H1 (cell line): ENCODE measurements at regions not wholly inside any gene's neighbourhood (a gene's known extent, or its start where the extent isn't known, plus 50 kb on each side); places are given as distances from the start of the nearest gene placed in this dataset.

Source experiments
- CTCF ChIA-PET: fragments of 300-600 bp; sonication (Branson Sonifier 250); formaldehyde crosslinking; loops from one replicate; lab custom pipeline; 2021; ENCODE audit not compliant: partially characterized antibody; lab: Charles Lee
- POLR2A ChIA-PET: fragments of 300-600 bp; sonication (Branson Sonifier 250); formaldehyde crosslinking; loops from one replicate; lab custom pipeline; 2021; ENCODE audit warnings: inconsistent platforms; ENCODE audit not compliant: partially characterized antibody; lab: Charles Lee
- DNase-seq, 2 experiments: peaks; one replicate each; pipeline versions ENCODE4 v3.0.0 to v3.0.0-alpha.2; 2010 to 2022; ENCODE audit warnings: low spot score in 2 of 2, low read depth in 1 of 2, mixed read lengths in 1 of 2
- FAIRE-seq: peaks from 2 replicates; lab custom pipeline; 2011; peaks lifted over from hg19 to GRCh38; lab: Jason Lieb, UNC
- H2AFZ ChIP-seq: 2 replicates; pipeline ENCODE4 v1.8.1; 2012; ENCODE audit warnings: low read length, inconsistent platforms
- H2AK5ac ChIP-seq: 2 replicates; pipeline ENCODE4 v1.6.1; 2013; ENCODE audit warnings: low read depth, low read length
- H2BK120ac ChIP-seq: replicated peaks from 2 replicates; pipeline ENCODE3; 2013; ENCODE audit warnings: low read depth, low read length, inconsistent platforms
- H2BK12ac ChIP-seq: 2 replicates; pipeline ENCODE4 v1.6.1; 2013; ENCODE audit warnings: low read depth, low read length
- H2BK15ac ChIP-seq: 2 replicates; pipeline ENCODE4 v1.6.1; 2013; ENCODE audit warnings: low read length
- H2BK20ac ChIP-seq: 2 replicates; pipeline ENCODE4 v1.6.1; 2013; ENCODE audit warnings: low read length
- H2BK5ac ChIP-seq: 2 replicates; pipeline ENCODE4 v1.6.1; 2013; ENCODE audit warnings: low read depth, low read length
- H3K14ac ChIP-seq: 2 replicates; pipeline ENCODE4 v1.6.1; 2013; ENCODE audit warnings: inconsistent platforms; ENCODE audit not compliant: insufficient read length
- H3K18ac ChIP-seq: 2 replicates; pipeline ENCODE4 v1.6.1; 2013; ENCODE audit warnings: low read length; ENCODE audit errors: extremely low read depth
- H3K23ac ChIP-seq: 2 replicates; pipeline ENCODE4 v1.6.1; 2013; ENCODE audit warnings: inconsistent platforms; ENCODE audit not compliant: insufficient read length
- H3K23me2 ChIP-seq: 2 replicates; pipeline ENCODE4 v1.6.1; 2013; ENCODE audit warnings: low read depth, low read length
- H3K27ac ChIP-seq: 2 replicates; pipeline ENCODE4 v1.6.1; 2011; ENCODE audit warnings: low read depth, low read length, inconsistent platforms
- H3K27me3 ChIP-seq, 4 experiments: replicated peaks in 1 of 4; 1 replicate in 1 of 4; 2 replicates in 3 of 4; pipeline versions ENCODE4 v1.6.1 to v1.8.1; 2011 to 2013; ENCODE audit warnings: low read length in 3 of 4, mild to moderate bottlenecking in 3 of 4, inconsistent platforms in 2 of 4, mixed read lengths in 2 of 4, moderate library complexity in 1 of 4; ENCODE audit not compliant: control insufficient read depth in 3 of 4, insufficient read depth in 3 of 4; ENCODE audit errors: extremely low read depth in 1 of 4
- H3K36me3 ChIP-seq, 4 experiments: 2 replicates each; pipeline versions ENCODE4 v1.6.1 to v1.8.1; 2011 to 2013; ENCODE audit warnings: mild to moderate bottlenecking in 4 of 4, low read length in 3 of 4, moderate library complexity in 2 of 4, control low read depth in 1 of 4, inconsistent platforms in 1 of 4; ENCODE audit not compliant: insufficient read depth in 4 of 4, control insufficient read depth in 2 of 4
- H3K4ac ChIP-seq: replicated peaks from 2 replicates; pipeline ENCODE3; 2013; ENCODE audit warnings: low read length, low read depth, mixed read lengths, inconsistent platforms; ENCODE audit not compliant: insufficient read length
- H3K4me1 ChIP-seq, 4 experiments: replicated peaks in 1 of 4; 1 replicate in 1 of 4; 2 replicates in 3 of 4; pipeline versions ENCODE4 v1.6.1 to v1.8.1; 2011 to 2013; ENCODE audit warnings: low read length in 3 of 4, inconsistent platforms in 2 of 4, mixed read lengths in 1 of 4; ENCODE audit not compliant: insufficient read depth in 4 of 4, control insufficient read depth in 3 of 4
- H3K4me2 ChIP-seq, 2 experiments: 2 replicates each; pipeline versions ENCODE4 v1.6.1 to v1.8.1; 2011 to 2013; ENCODE audit warnings: low read depth in 2 of 2, low read length in 2 of 2, control low read depth in 1 of 2, inconsistent platforms in 1 of 2, mild to moderate bottlenecking in 1 of 2; ENCODE audit not compliant: insufficient read depth in 1 of 2
- H3K4me3 ChIP-seq, 4 experiments: fragments of 200-600, 300-600 bp in 1 of 4; sonication (generic), shearing (Covaris generic), sonication (Bioruptor Twin) in 1 of 4; 2 replicates each; pipeline versions ENCODE4 v1.5.1 to v1.8.1; 2011 to 2016; ENCODE audit warnings: low read length in 4 of 4, low read depth in 3 of 4, control low read depth in 2 of 4, inconsistent platforms in 2 of 4, mild to moderate bottlenecking in 2 of 4, mixed read lengths in 1 of 4, moderate library complexity in 1 of 4; ENCODE audit not compliant: insufficient read depth in 2 of 4; ENCODE audit errors: extremely low read depth in 1 of 4
- H3K56ac ChIP-seq: replicated peaks from 2 replicates; pipeline ENCODE3; 2013; ENCODE audit warnings: low read depth, mild to moderate bottlenecking, mixed read lengths, low read length, inconsistent platforms; ENCODE audit not compliant: insufficient read length
- H3K79me1 ChIP-seq: 2 replicates; pipeline ENCODE4 v1.6.1; 2013; ENCODE audit warnings: low read depth, low read length, control low read depth
- H3K79me2 ChIP-seq, 2 experiments: 2 replicates each; pipeline versions ENCODE4 v1.6.1 to v1.8.1; 2012 to 2013; ENCODE audit warnings: low read length in 2 of 2, mild to moderate bottlenecking in 2 of 2, inconsistent platforms in 1 of 2; ENCODE audit not compliant: insufficient read depth in 2 of 2, control insufficient read depth in 1 of 2
- H3K9ac ChIP-seq, 4 experiments: replicated peaks in 1 of 4; 1 replicate in 1 of 4; 2 replicates in 3 of 4; pipeline versions ENCODE4 v1.6.1 to v1.8.1; 2011 to 2013; ENCODE audit warnings: low read depth in 3 of 4, low read length in 3 of 4, control low read depth in 2 of 4, mild to moderate bottlenecking in 2 of 4, moderate library complexity in 2 of 4, inconsistent platforms in 1 of 4; ENCODE audit errors: extremely low read depth in 1 of 4
- H3K9me3 ChIP-seq, 2 experiments: 2 replicates each; pipeline versions ENCODE4 v1.6.1 to v1.8.1; 2012 to 2013; ENCODE audit warnings: mild to moderate bottlenecking in 2 of 2, moderate library complexity in 2 of 2, control low read depth in 1 of 2, inconsistent platforms in 1 of 2, low read depth in 1 of 2, low read length in 1 of 2, mixed read lengths in 1 of 2; ENCODE audit not compliant: insufficient read depth in 2 of 2
- H4K20me1 ChIP-seq, 2 experiments: replicated peaks in 1 of 2; 2 replicates each; pipeline versions ENCODE3 to v1.8.1; 2011 to 2013; ENCODE audit warnings: inconsistent platforms in 2 of 2, low read length in 2 of 2, mild to moderate bottlenecking in 1 of 2; ENCODE audit not compliant: insufficient read depth in 2 of 2, control insufficient read depth in 1 of 2
- H4K5ac ChIP-seq: 2 replicates; pipeline ENCODE4 v1.6.1; 2013; ENCODE audit warnings: low read length, low read depth, mixed read lengths, inconsistent platforms; ENCODE audit not compliant: insufficient read length
- H4K8ac ChIP-seq: 2 replicates; pipeline ENCODE4 v1.8.0; 2013; ENCODE audit warnings: mild to moderate bottlenecking, moderate library complexity, low read length, inconsistent platforms; ENCODE audit not compliant: insufficient read depth; ENCODE audit errors: extremely low read depth
- H4K91ac ChIP-seq: replicated peaks from 2 replicates; pipeline ENCODE3; 2013; ENCODE audit warnings: low read length, mixed read lengths, inconsistent platforms; ENCODE audit not compliant: insufficient read length
- BRCA1 ChIP-seq: IDR thresholded peaks from 2 replicates; pipeline ENCODE4 v1.6.1; 2012; ENCODE audit warnings: low read depth, low read length, improper control_type of control experiment
- CEBPB ChIP-seq: IDR thresholded peaks from 2 replicates; pipeline ENCODE4 v1.6.1; 2012; ENCODE audit warnings: low read depth, low read length
- EGR1 ChIP-seq: IDR thresholded peaks from 2 replicates; pipeline ENCODE4 v1.6.1; 2011; ENCODE audit warnings: low read depth, low read length, borderline replicate concordance
- GABPA ChIP-seq: IDR thresholded peaks from 2 replicates; pipeline ENCODE4 v1.6.1; 2011; ENCODE audit warnings: mild to moderate bottlenecking, low read length, moderate library complexity, borderline replicate concordance; ENCODE audit not compliant: insufficient read depth
- GTF2F1 ChIP-seq: IDR thresholded peaks from 2 replicates; pipeline ENCODE4 v1.6.1; 2012; ENCODE audit warnings: low read depth, low read length, improper control_type of control experiment, borderline replicate concordance
- HDAC2 ChIP-seq, 2 experiments: fragments of 300-600 bp in 1 of 2; sonication (generic) in 1 of 2; IDR thresholded peaks; 2 replicates each; pipeline ENCODE4 v1.6.1; 2011 to 2012; ENCODE audit warnings: low read depth in 2 of 2, low read length in 2 of 2, mild to moderate bottlenecking in 2 of 2, moderate library complexity in 2 of 2, borderline replicate concordance in 1 of 2, inconsistent platforms in 1 of 2
- KDM1A ChIP-seq: fragments of 200-600, 300-600 bp; sonication (generic); IDR thresholded peaks from 2 replicates; pipeline ENCODE4 v1.7.1; 2016; ENCODE audit warnings: mild to moderate bottlenecking, low read length, borderline replicate concordance
- RAD21 ChIP-seq, 2 experiments: IDR thresholded peaks in 1 of 2; conservative IDR thresholded peaks in 1 of 2; 2 replicates each; pipeline ENCODE4 v1.6.1; 2011; ENCODE audit warnings: low read depth in 2 of 2, low read length in 2 of 2, improper control_type of control experiment in 1 of 2, inconsistent platforms in 1 of 2, mild to moderate bottlenecking in 1 of 2, moderate library complexity in 1 of 2
- SP2 ChIP-seq: IDR thresholded peaks from 2 replicates; pipeline ENCODE4 v1.6.1; 2012; ENCODE audit warnings: mild to moderate bottlenecking, low read length, inconsistent platforms
- SP4 ChIP-seq: IDR thresholded peaks from 2 replicates; pipeline ENCODE4 v1.6.1; 2012; ENCODE audit warnings: low read length, inconsistent platforms
- TBP ChIP-seq: IDR thresholded peaks from 2 replicates; pipeline ENCODE4 v1.6.1; 2011; ENCODE audit warnings: low read depth, low read length, improper control_type of control experiment
- TEAD4 ChIP-seq: IDR thresholded peaks from 2 replicates; pipeline ENCODE4 v1.6.1; 2012; ENCODE audit warnings: low read depth, low read length, inconsistent platforms, mixed read lengths
- YY1 ChIP-seq: IDR thresholded peaks from 2 replicates; pipeline ENCODE4 v1.6.1; 2011; ENCODE audit warnings: low read depth, mild to moderate bottlenecking, low read length
- TF ChIP-seq, protein P1 (sequence below), 3 experiments: IDR thresholded peaks; 1 replicate in 2 of 3; 2 replicates in 1 of 3; pipeline versions ENCODE4 v1.5.1 to v1.6.1; 2011; ENCODE audit warnings: low read length in 3 of 3, mild to moderate bottlenecking in 3 of 3, inconsistent platforms in 2 of 3, low read depth in 1 of 3, moderate library complexity in 1 of 3; ENCODE audit not compliant: insufficient read depth in 1 of 3; ENCODE audit errors: control extremely low read depth in 1 of 3

DNA sequence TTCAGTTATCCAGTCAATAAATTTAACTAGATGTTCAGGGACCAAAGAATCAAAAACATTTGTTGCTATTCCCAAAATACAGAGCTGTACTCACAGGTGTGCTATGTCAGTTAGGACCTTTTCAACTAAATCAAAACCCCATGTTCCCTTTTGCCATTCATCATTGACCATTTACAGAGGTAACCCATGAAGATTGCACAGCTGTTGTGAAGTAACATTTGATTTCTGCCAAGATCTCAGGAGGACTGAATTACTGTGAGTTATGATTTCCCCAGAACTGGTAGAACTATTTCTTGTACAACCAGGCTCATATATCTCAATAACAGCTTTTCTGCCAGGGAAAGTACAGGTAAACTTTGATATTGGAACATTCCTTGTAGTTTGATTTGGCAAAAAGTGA lies 131.1 kb upstream of the FIBIN start:
- H2BK5ac ChIP-seq: no peak overlapping the region
- no peaks in the 10 kb centered on the region for H3K79me2 ChIP-seq
- H3K4me3 ChIP-seq: no peak overlapping the region
- H3K27ac ChIP-seq: no peak overlapping the region
- no peak overlapping the region for H4K91ac ChIP-seq
- H3K9me3 ChIP-seq: 0 out of 4 replicates have a peak, but pooled peaks cover 0 to 2% of the 10 kb centered on the region in 2 experiments
- H4K5ac ChIP-seq: no peak overlapping the region
- H2BK15ac ChIP-seq: no peak overlapping the region
- no peak overlapping the region for H3K4me2 ChIP-seq
- POLR2A ChIA-PET: no interaction called here
- H3K9ac ChIP-seq: no peak overlapping the region
- no peak overlapping the region for H2BK12ac ChIP-seq
- H3K23me2 ChIP-seq: no peaks in the 10 kb centered on the region
- FAIRE-seq: no peak
- no peak overlapping the region for H3K14ac ChIP-seq
- no peaks in the 10 kb centered on the region for H3K27me3 ChIP-seq
- H2BK120ac ChIP-seq: no peak overlapping the region
- H4K8ac ChIP-seq: no peak overlapping the region
- H2AK5ac ChIP-seq: no peak overlapping the region
- H2AFZ ChIP-seq: no peak overlapping the region
- no peak overlapping the region for H3K23ac ChIP-seq
- H3K36me3 ChIP-seq: no peaks in the 10 kb centered on the region
- no peaks in the 10 kb centered on the region for H4K20me1 ChIP-seq
- H2BK20ac ChIP-seq: no peak overlapping the region
- no peak overlapping the region for H3K4ac ChIP-seq
- CTCF ChIA-PET: no interaction called here
- H3K79me1 ChIP-seq: no peaks in the 10 kb centered on the region
- no peak overlapping the region for H3K18ac ChIP-seq
- H3K4me1 ChIP-seq: no peaks in the 10 kb centered on the region
- no peak overlapping the region for H3K56ac ChIP-seq
- no peak for DNase-seq
- TF ChIP-seq GABPA (no peak), CEBPB (no peak), TBP (no peak), TEAD4 (no peak), KDM1A (no peak), HDAC2 (IDR thresholded peaks at IDR 0.05; ENCODE audit: borderline replicate concordance in 1 of 2, low read depth in 2 of 2, low read length in 2 of 2) (no peak), SP2 (no peak), YY1 (no peak), EGR1 (no peak), SP4 (no peak), BRCA1 (no peak), GTF2F1 (no peak), RAD21 (IDR thresholded peaks at IDR 0.05 in 1 of 2, conservative IDR thresholded peaks at IDR 0.05 in 1 of 2; ENCODE audit: low read depth in 2 of 2, low read length in 2 of 2) (no peak)
- TF ChIP-seq, protein P1, sequence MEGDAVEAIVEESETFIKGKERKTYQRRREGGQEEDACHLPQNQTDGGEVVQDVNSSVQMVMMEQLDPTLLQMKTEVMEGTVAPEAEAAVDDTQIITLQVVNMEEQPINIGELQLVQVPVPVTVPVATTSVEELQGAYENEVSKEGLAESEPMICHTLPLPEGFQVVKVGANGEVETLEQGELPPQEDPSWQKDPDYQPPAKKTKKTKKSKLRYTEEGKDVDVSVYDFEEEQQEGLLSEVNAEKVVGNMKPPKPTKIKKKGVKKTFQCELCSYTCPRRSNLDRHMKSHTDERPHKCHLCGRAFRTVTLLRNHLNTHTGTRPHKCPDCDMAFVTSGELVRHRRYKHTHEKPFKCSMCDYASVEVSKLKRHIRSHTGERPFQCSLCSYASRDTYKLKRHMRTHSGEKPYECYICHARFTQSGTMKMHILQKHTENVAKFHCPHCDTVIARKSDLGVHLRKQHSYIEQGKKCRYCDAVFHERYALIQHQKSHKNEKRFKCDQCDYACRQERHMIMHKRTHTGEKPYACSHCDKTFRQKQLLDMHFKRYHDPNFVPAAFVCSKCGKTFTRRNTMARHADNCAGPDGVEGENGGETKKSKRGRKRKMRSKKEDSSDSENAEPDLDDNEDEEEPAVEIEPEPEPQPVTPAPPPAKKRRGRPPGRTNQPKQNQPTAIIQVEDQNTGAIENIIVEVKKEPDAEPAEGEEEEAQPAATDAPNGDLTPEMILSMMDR (IDR thresholded peaks at IDR 0.05; ENCODE audit: control extremely low read depth in 1 of 3, insufficient read depth in 1 of 3, low read depth in 1 of 3, low read length in 3 of 3): no peak
